ENCODE measurements at regions not wholly inside any gene's neighbourhood (a gene's known extent, or its start where the extent isn't known, plus 50 kb on each side); places are given as distances from the start of the nearest gene placed in this dataset.

GRCh38 chr5:38662090-38662489, 105.6 kb upstream of the LIFR start:
- DNase-seq (ENCODE audit: low read depth): no peak
- TF ChIP-seq, protein P1, sequence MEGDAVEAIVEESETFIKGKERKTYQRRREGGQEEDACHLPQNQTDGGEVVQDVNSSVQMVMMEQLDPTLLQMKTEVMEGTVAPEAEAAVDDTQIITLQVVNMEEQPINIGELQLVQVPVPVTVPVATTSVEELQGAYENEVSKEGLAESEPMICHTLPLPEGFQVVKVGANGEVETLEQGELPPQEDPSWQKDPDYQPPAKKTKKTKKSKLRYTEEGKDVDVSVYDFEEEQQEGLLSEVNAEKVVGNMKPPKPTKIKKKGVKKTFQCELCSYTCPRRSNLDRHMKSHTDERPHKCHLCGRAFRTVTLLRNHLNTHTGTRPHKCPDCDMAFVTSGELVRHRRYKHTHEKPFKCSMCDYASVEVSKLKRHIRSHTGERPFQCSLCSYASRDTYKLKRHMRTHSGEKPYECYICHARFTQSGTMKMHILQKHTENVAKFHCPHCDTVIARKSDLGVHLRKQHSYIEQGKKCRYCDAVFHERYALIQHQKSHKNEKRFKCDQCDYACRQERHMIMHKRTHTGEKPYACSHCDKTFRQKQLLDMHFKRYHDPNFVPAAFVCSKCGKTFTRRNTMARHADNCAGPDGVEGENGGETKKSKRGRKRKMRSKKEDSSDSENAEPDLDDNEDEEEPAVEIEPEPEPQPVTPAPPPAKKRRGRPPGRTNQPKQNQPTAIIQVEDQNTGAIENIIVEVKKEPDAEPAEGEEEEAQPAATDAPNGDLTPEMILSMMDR (IDR thresholded peaks at IDR 0.05; ENCODE audit: insufficient read depth, low read depth, low read length): no peak
- H3K36me3 ChIP-seq (ENCODE audit: control insufficient read depth, insufficient read depth, low read length): no peaks in the 10 kb centered on the region
- peaks cover 2% of the 10 kb centered on the region; the same call in 1 of the 2 replicates for H3K27me3 ChIP-seq (ENCODE audit: control insufficient read depth, insufficient read depth, low read length)
- no peak overlapping the region for H3K4me3 ChIP-seq (ENCODE audit: low read depth, low read length)
- ChIA-PET CTCF (interaction anchor here (0.6 to 0.9 kb wide), 3 partner anchors 148 to 197 kb away, joined by 3 read pairs; no protein-coding TSS in a partner anchor), POLR2A (no interaction called here)

- peaks cover 3% of the 10 kb centered on the region for H3K27me3 ChIP-seq (ENCODE audit: control insufficient read depth, insufficient read depth, low read length)
- no peak overlapping the region for H3K4me3 ChIP-seq (ENCODE audit: low read depth, low read length)
- CTCF ChIA-PET: interaction anchor here (1.4 kb wide), 1 partner anchor 222 kb away, joined by 4 read pairs; no protein-coding TSS in a partner anchor
- POLR2A ChIA-PET: no interaction called here
- H3K36me3 ChIP-seq (ENCODE audit: control insufficient read depth, insufficient read depth, low read length): no peaks in the 10 kb centered on the region
- TF ChIP-seq, protein P1 (IDR thresholded peaks at IDR 0.05; ENCODE audit: insufficient read depth, low read depth, low read length): no peak
- DNase-seq (ENCODE audit: low read depth): no peak
These were observed 106.8 kb upstream of the LIFR start for GRCh38 chr5:38663249-38663648.

DNA sequence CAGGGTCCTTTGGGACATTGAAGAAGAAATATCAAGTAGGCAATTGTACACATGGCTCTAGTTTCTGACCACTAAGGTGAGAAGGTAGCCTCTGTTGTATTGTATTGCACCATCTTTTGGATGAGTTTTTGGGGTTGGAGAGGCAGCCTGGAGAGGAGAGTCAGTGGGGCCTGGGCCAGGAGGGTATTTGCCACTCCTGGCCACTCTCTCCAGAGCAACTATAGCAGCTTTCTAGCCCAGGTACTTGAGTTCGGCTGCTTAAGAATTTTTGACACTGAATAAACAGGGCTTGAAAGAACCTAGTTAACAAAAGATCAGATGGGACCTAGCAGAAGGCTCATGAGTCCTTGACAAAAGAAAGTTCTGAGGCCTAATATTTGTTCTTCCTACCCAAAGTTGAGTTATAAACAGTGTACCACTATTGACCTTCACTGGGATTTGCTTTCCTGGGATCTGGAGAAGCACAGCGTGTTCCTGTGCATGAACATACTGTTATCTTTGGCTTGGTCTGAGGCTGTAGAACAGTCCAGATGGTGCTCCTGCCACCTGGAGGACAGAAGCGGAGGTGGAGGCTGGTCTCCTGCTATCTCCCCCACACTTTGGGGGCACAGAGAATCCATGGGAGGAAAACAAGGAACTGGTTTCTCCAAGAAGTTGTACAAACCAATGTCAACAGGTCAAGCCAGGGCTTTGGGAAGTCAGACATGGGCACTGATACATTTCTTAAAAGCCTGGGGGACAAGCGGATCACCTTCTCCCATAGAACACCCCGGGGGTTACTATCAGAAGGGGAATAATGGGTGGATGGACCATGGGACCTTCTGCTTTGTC, 110.4 kb upstream of the LIFR start:
- POLR2A ChIA-PET: no interaction called here
- Histone ChIP-seq H3K27me3 (ENCODE audit: control insufficient read depth, insufficient read depth, low read length) (peaks cover 3% of the 10 kb centered on the region), H3K36me3 (ENCODE audit: control insufficient read depth, insufficient read depth, low read length) (no peaks in the 10 kb centered on the region), H3K4me3 (ENCODE audit: low read depth, low read length) (no peak overlapping the region)
- TF ChIP-seq, protein P1 (IDR thresholded peaks at IDR 0.05; ENCODE audit: insufficient read depth, low read depth, low read length): peak; percentile 63
- CTCF ChIA-PET: interaction anchor here (0.7 to 6.6 kb wide), 9 partner anchors 10 to 631 kb away, joined by 3 to 41 read pairs (median 3); no protein-coding TSS in a partner anchor
- no peak for DNase-seq (ENCODE audit: low read depth)

DNA sequence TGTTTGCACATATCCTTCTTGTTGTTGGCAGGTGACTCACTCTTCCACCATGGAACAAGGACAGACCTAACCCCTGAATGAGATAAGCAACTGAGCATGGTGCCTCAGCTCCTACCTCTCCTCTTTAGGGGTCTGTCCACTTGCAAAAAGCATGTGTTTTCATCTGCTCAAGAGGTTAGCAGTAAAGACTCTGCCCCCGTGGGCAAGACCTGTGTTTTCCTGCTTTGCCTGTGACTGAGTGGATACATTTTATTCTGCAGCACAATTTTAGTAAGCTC, 111.0 kb upstream of the LIFR start:
- ChIA-PET POLR2A (no interaction called here), CTCF (interaction anchor here (0.7 to 6.6 kb wide), 12 partner anchors 11 to 631 kb away, joined by 3 to 41 read pairs (median 3); no protein-coding TSS in a partner anchor)
- H3K27me3 ChIP-seq (ENCODE audit: control insufficient read depth, insufficient read depth, low read length): peaks cover 5% of the 10 kb centered on the region

GRCh38 chr5:38669361-38669880, 113.0 kb upstream of the LIFR start:
- ChIA-PET POLR2A (no interaction called here), CTCF (interaction anchor here (1.0 to 6.6 kb wide), 3 partner anchors 10 to 228 kb away, joined by 3 to 41 read pairs (median 6); no protein-coding TSS in a partner anchor)
- H3K27me3 ChIP-seq (ENCODE audit: control insufficient read depth, insufficient read depth, low read length): peaks cover 5% of the 10 kb centered on the region
- DNase-seq (ENCODE audit: low read depth): no peak
- no peaks in the 10 kb centered on the region for H3K36me3 ChIP-seq (ENCODE audit: control insufficient read depth, insufficient read depth, low read length)
- H3K4me3 ChIP-seq (ENCODE audit: low read depth, low read length): no peak overlapping the region
- TF ChIP-seq, protein P1 (IDR thresholded peaks at IDR 0.05; ENCODE audit: insufficient read depth, low read depth, low read length): no peak

More for the DNA sequence above, 111.0 kb upstream of the LIFR start:
- DNase-seq (ENCODE audit: low read depth): no peak
- TF ChIP-seq, protein P1 (IDR thresholded peaks at IDR 0.05; ENCODE audit: insufficient read depth, low read depth, low read length): no peak
- no peaks in the 10 kb centered on the region for H3K36me3 ChIP-seq (ENCODE audit: control insufficient read depth, insufficient read depth, low read length)
- no peak overlapping the region for H3K4me3 ChIP-seq (ENCODE audit: low read depth, low read length)

Measured in BJ (cell line).